ENCODE measurements at regions not wholly inside any gene's neighbourhood (a gene's known extent, or its start where the extent isn't known, plus 50 kb on each side); places are given as distances from the start of the nearest gene placed in this dataset.
"Not testable (repeated sequence)": the region's sequence is repeated elsewhere in the genome, so short reads cannot be mapped to it uniquely, and the experiment has no call there.

- no peak for DNase-seq (ENCODE audit: low read depth)
These were observed 129.7 kb downstream of the EPC1 start for GRCh38 chr10:32217216-32217615.

- not testable (repeated sequence) for DNase-seq (ENCODE audit: low read depth)
These were observed 133.1 kb downstream of the EPC1 start for GRCh38 chr10:32213838-32214237.

- no peak for DNase-seq (ENCODE audit: low read depth)
These were observed 136.0 kb downstream of the EPC1 start for GRCh38 chr10:32211046-32211363.

- DNase-seq (ENCODE audit: low read depth) = peak; percentile 8
These were observed 136.5 kb downstream of the EPC1 start for GRCh38 chr10:32210306-32211045.

- DNase-seq (ENCODE audit: low read depth) = not testable (repeated sequence)
These were observed 139.0 kb downstream of the EPC1 start for GRCh38 chr10:32208005-32208404.

GRCh38 chr10:32207544-32207943 is 139.4 kb downstream of the EPC1 start:
- DNase-seq (ENCODE audit: low read depth) = peak; percentile 47

- no peak for DNase-seq (ENCODE audit: low read depth)
These were observed 141.3 kb downstream of the EPC1 start for GRCh38 chr10:32205670-32206069.

- no peak for DNase-seq (ENCODE audit: low read depth)
These were observed 142.4 kb downstream of the EPC1 start for GRCh38 chr10:32204606-32205005.

GRCh38 chr10:32199714-32200394 is 143.6 kb upstream of the KIF5B start:
- DNase-seq (ENCODE audit: low read depth) = no peak

- no peak for DNase-seq (ENCODE audit: low read depth)
These were observed 141.2 kb upstream of the KIF5B start for GRCh38 chr10:32197423-32197822.

GRCh38 chr10:32190890-32191491 is 134.8 kb upstream of the KIF5B start:
- no peak for DNase-seq (ENCODE audit: low read depth)

- DNase-seq (ENCODE audit: low read depth) = no peak
These were observed 133.3 kb upstream of the KIF5B start for GRCh38 chr10:32189400-32190084.

- not testable (repeated sequence) for DNase-seq (ENCODE audit: low read depth)
These were observed 132.4 kb upstream of the KIF5B start for GRCh38 chr10:32188601-32189000.

- no peak for DNase-seq (ENCODE audit: low read depth)
These were observed 131.5 kb upstream of the KIF5B start for GRCh38 chr10:32187686-32188085.

- DNase-seq (ENCODE audit: low read depth) = not testable (repeated sequence)
These were observed 127.4 kb upstream of the KIF5B start for GRCh38 chr10:32183652-32184051.

- DNase-seq (ENCODE audit: low read depth) = no peak
These were observed 126.3 kb upstream of the KIF5B start for GRCh38 chr10:32182476-32182875.

- DNase-seq (ENCODE audit: low read depth) = no peak
These were observed 124.4 kb upstream of the KIF5B start for GRCh38 chr10:32180390-32181280.

- no peak for DNase-seq (ENCODE audit: low read depth)
These were observed 123.6 kb upstream of the KIF5B start for GRCh38 chr10:32179836-32180235.

- not testable (repeated sequence) for DNase-seq (ENCODE audit: low read depth)
These were observed 121.4 kb upstream of the KIF5B start for GRCh38 chr10:32177594-32177993.

- no peak for DNase-seq (ENCODE audit: low read depth)
These were observed 119.4 kb upstream of the KIF5B start for GRCh38 chr10:32175629-32176028.

GRCh38 chr10:32174349-32174893 is 118.2 kb upstream of the KIF5B start:
- no peak for DNase-seq (ENCODE audit: low read depth)

All from activated T-cell treated with anti-CD3 and anti-CD28 coated beads for 48 hours (primary cell).